ENCODE measurements at regions not wholly inside any gene's neighbourhood (a gene's known extent, or its start where the extent isn't known, plus 50 kb on each side); places are given as distances from the start of the nearest gene placed in this dataset.

GRCh38 chr10:78304091-78305045 lies 270.7 kb downstream of the RPS24 start:
- Histone ChIP-seq H3K4me1 (ENCODE audit: control insufficient read depth in 3 of 3, insufficient read depth in 3 of 3, low read length in 3 of 3) (peaks cover 21 to 26% (median 25%) of the 10 kb centered on the region in 3 donors), H3K9me3 (ENCODE audit: control insufficient read depth in 3 of 3, low read length in 3 of 3) (no peaks in the 10 kb centered on the region), H3K9ac (ENCODE audit: low read depth in 1 of 3, low read length in 3 of 3) (no peak overlapping the region), H3K36me3 (ENCODE audit: control insufficient read depth in 3 of 3, insufficient read depth in 3 of 3, low read length in 3 of 3) (no peaks in the 10 kb centered on the region), H3K27ac (ENCODE audit: low read depth, low read length) (no peak overlapping the region), H3K27me3 (ENCODE audit: control insufficient read depth in 3 of 3, insufficient read depth in 3 of 3, low read length in 3 of 3) (no peaks in the 10 kb centered on the region), H3K4me3 (ENCODE audit: low read length in 3 of 3) (no peak overlapping the region)

GRCh38 chr10:78305311-78305710 lies 271.6 kb downstream of the RPS24 start:
- Histone ChIP-seq H3K4me3 (ENCODE audit: low read length in 3 of 3) (no peak overlapping the region), H3K9ac (ENCODE audit: low read depth in 1 of 3, low read length in 3 of 3) (no peak overlapping the region), H3K36me3 (ENCODE audit: control insufficient read depth in 3 of 3, insufficient read depth in 3 of 3, low read length in 3 of 3) (no peaks in the 10 kb centered on the region), H3K4me1 (ENCODE audit: control insufficient read depth in 3 of 3, insufficient read depth in 3 of 3, low read length in 3 of 3) (peaks cover 21 to 26% (median 21%) of the 10 kb centered on the region in 3 donors), H3K9me3 (ENCODE audit: control insufficient read depth in 3 of 3, low read length in 3 of 3) (no peaks in the 10 kb centered on the region), H3K27ac (ENCODE audit: low read depth, low read length) (no peak overlapping the region), H3K27me3 (ENCODE audit: control insufficient read depth in 3 of 3, insufficient read depth in 3 of 3, low read length in 3 of 3) (no peaks in the 10 kb centered on the region)

DNA sequence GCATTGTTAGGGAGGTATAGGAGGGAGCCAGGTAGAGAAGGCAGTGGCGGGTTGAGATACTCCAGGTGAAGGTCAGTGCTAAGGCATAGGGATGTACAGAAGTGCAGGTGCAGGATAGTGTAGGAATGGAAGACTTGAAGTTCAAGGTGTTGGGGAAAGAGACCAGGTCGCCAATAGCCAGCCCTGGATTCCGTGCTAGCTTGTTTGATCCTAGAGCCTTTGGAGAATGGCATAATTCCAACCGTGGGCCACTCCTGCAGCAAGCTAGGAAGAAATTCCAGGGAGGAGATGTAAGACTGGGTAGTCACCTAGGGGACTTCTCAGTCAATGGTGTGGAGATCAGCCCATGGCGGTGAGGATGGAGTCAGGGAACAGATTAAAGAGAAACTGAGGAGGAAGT lies 272.7 kb downstream of the RPS24 start:
- Histone ChIP-seq H3K4me1 (ENCODE audit: control insufficient read depth in 3 of 3, insufficient read depth in 3 of 3, low read length in 3 of 3) (peaks cover 20 to 25% (median 20%) of the 10 kb centered on the region in 3 donors), H3K4me3 (ENCODE audit: low read length in 3 of 3) (no peak overlapping the region), H3K9me3 (ENCODE audit: control insufficient read depth in 3 of 3, low read length in 3 of 3) (no peaks in the 10 kb centered on the region), H3K27ac (ENCODE audit: low read depth, low read length) (no peak overlapping the region), H3K27me3 (ENCODE audit: control insufficient read depth in 3 of 3, insufficient read depth in 3 of 3, low read length in 3 of 3) (no peaks in the 10 kb centered on the region), H3K36me3 (ENCODE audit: control insufficient read depth in 3 of 3, insufficient read depth in 3 of 3, low read length in 3 of 3) (no peaks in the 10 kb centered on the region), H3K9ac (ENCODE audit: low read depth in 1 of 3, low read length in 3 of 3) (no peak overlapping the region)

GRCh38 chr10:78307576-78307975 lies 273.9 kb downstream of the RPS24 start:
- Histone ChIP-seq H3K9me3 (ENCODE audit: control insufficient read depth in 3 of 3, low read length in 3 of 3) (no peaks in the 10 kb centered on the region), H3K27me3 (ENCODE audit: control insufficient read depth in 3 of 3, insufficient read depth in 3 of 3, low read length in 3 of 3) (no peaks in the 10 kb centered on the region), H3K4me1 (ENCODE audit: control insufficient read depth in 3 of 3, insufficient read depth in 3 of 3, low read length in 3 of 3) (peaks cover 8 to 12% (median 8%) of the 10 kb centered on the region in 3 donors), H3K36me3 (ENCODE audit: control insufficient read depth in 3 of 3, insufficient read depth in 3 of 3, low read length in 3 of 3) (no peaks in the 10 kb centered on the region), H3K9ac (ENCODE audit: low read depth in 1 of 3, low read length in 3 of 3) (no peak overlapping the region), H3K27ac (ENCODE audit: low read depth, low read length) (no peak overlapping the region), H3K4me3 (ENCODE audit: low read length in 3 of 3) (no peak overlapping the region)

DNA sequence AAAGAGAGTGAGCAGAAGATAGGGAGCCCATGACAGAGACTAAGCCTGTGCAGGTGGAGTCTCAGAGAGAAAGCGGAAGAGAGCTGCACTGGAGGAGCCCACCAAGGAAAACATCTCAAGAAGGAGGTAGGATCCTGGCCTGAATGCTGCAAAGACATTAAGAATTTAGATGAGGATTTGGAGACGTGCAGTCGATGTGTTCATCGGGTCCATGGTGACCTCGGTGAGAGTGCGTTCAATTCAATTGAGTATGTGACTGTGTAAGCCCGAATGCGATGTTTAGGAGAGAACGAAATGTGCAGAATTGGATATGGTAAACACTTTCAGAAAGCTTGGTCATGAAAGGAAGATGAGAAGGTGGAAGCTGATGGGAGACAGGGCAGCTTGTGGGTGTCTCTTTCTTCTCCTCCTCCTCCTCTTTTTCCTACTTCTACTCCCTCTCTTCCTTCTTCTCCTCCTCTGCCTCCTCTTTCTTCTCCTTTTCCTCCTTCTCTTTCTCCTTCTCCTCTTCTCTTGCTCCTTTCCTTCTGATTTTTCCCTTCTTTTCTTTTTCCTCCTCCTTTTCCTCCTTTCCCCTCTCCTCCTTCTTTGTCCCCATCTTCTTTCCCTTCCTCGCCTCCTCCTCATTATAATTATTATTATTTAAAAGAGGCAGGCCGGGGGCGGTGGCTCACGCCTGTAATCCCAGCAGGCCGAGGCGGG lies 276.0 kb downstream of the RPS24 start:
- H3K27ac ChIP-seq (ENCODE audit: low read depth, low read length) = no peak overlapping the region
- H3K9me3 ChIP-seq (ENCODE audit: control insufficient read depth in 3 of 3, low read length in 3 of 3) = no peaks in the 10 kb centered on the region
- H3K4me3 ChIP-seq (ENCODE audit: low read length in 3 of 3) = no peak overlapping the region
- no peak overlapping the region for H3K9ac ChIP-seq (ENCODE audit: low read depth in 1 of 3, low read length in 3 of 3)
- H3K36me3 ChIP-seq (ENCODE audit: control insufficient read depth in 3 of 3, insufficient read depth in 3 of 3, low read length in 3 of 3) = no peaks in the 10 kb centered on the region
- H3K27me3 ChIP-seq (ENCODE audit: control insufficient read depth in 3 of 3, insufficient read depth in 3 of 3, low read length in 3 of 3) = no peaks in the 10 kb centered on the region
- no peaks in the 10 kb centered on the region for H3K4me1 ChIP-seq (ENCODE audit: control insufficient read depth in 3 of 3, insufficient read depth in 3 of 3, low read length in 3 of 3)

- no peaks in the 10 kb centered on the region for H3K4me1 ChIP-seq (ENCODE audit: control insufficient read depth in 3 of 3, insufficient read depth in 3 of 3, low read length in 3 of 3)
- no peaks in the 10 kb centered on the region for H3K27me3 ChIP-seq (ENCODE audit: control insufficient read depth in 3 of 3, insufficient read depth in 3 of 3, low read length in 3 of 3)
- no peak overlapping the region for H3K27ac ChIP-seq (ENCODE audit: low read depth, low read length)
- no peak overlapping the region for H3K4me3 ChIP-seq (ENCODE audit: low read length in 3 of 3)
- H3K36me3 ChIP-seq (ENCODE audit: control insufficient read depth in 3 of 3, insufficient read depth in 3 of 3, low read length in 3 of 3) = no peaks in the 10 kb centered on the region
- H3K9ac ChIP-seq (ENCODE audit: low read depth in 1 of 3, low read length in 3 of 3) = no peak overlapping the region
- no peaks in the 10 kb centered on the region for H3K9me3 ChIP-seq (ENCODE audit: control insufficient read depth in 3 of 3, low read length in 3 of 3)
Observed at GRCh38 chr10:78310481-78311080, 276.9 kb downstream of the RPS24 start.

GRCh38 chr10:78312197-78313047 lies 278.8 kb downstream of the RPS24 start:
- H3K9ac ChIP-seq (ENCODE audit: low read depth in 1 of 3, low read length in 3 of 3) = no peak overlapping the region
- peaks cover 11 to 17% (median 15%) of the 10 kb centered on the region in 3 donors for H3K4me1 ChIP-seq (ENCODE audit: control insufficient read depth in 3 of 3, insufficient read depth in 3 of 3, low read length in 3 of 3)
- H3K9me3 ChIP-seq (ENCODE audit: control insufficient read depth in 3 of 3, low read length in 3 of 3) = no peaks in the 10 kb centered on the region
- H3K4me3 ChIP-seq (ENCODE audit: low read length in 3 of 3) = no peak overlapping the region
- H3K27me3 ChIP-seq (ENCODE audit: control insufficient read depth in 3 of 3, insufficient read depth in 3 of 3, low read length in 3 of 3) = no peaks in the 10 kb centered on the region
- no peak overlapping the region for H3K27ac ChIP-seq (ENCODE audit: low read depth, low read length)
- no peaks in the 10 kb centered on the region for H3K36me3 ChIP-seq (ENCODE audit: control insufficient read depth in 3 of 3, insufficient read depth in 3 of 3, low read length in 3 of 3)

DNA sequence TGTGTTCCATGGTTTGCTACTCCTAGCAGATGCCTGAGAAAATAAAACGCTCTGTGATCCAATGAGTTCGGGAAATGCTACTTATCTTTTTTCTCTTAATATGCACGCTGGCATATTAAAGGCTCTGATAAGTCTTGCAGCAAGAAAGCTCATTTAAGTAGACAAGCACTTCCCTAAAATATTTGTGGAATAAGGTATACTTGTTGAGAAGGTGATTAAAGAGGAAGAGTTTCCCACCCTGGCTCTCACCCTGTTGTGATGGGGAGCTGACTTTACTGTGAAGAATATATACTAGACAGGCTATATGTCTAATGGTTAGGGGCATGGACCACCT lies 279.4 kb downstream of the RPS24 start:
- no peaks in the 10 kb centered on the region for H3K9me3 ChIP-seq (ENCODE audit: control insufficient read depth in 3 of 3, low read length in 3 of 3)
- H3K9ac ChIP-seq (ENCODE audit: low read depth in 1 of 3, low read length in 3 of 3) = no peak overlapping the region
- no peaks in the 10 kb centered on the region for H3K36me3 ChIP-seq (ENCODE audit: control insufficient read depth in 3 of 3, insufficient read depth in 3 of 3, low read length in 3 of 3)
- peaks cover 17 to 22% (median 19%) of the 10 kb centered on the region in 3 donors for H3K4me1 ChIP-seq (ENCODE audit: control insufficient read depth in 3 of 3, insufficient read depth in 3 of 3, low read length in 3 of 3)
- no peak overlapping the region for H3K4me3 ChIP-seq (ENCODE audit: low read length in 3 of 3)
- no peaks in the 10 kb centered on the region for H3K27me3 ChIP-seq (ENCODE audit: control insufficient read depth in 3 of 3, insufficient read depth in 3 of 3, low read length in 3 of 3)
- H3K27ac ChIP-seq (ENCODE audit: low read depth, low read length) = no peak overlapping the region

GRCh38 chr10:78313636-78314035 lies 280.0 kb downstream of the RPS24 start:
- peaks cover 19 to 28% (median 21%) of the 10 kb centered on the region in 3 donors for H3K4me1 ChIP-seq (ENCODE audit: control insufficient read depth in 3 of 3, insufficient read depth in 3 of 3, low read length in 3 of 3)
- no peaks in the 10 kb centered on the region for H3K36me3 ChIP-seq (ENCODE audit: control insufficient read depth in 3 of 3, insufficient read depth in 3 of 3, low read length in 3 of 3)
- no peak overlapping the region for H3K4me3 ChIP-seq (ENCODE audit: low read length in 3 of 3)
- H3K27me3 ChIP-seq (ENCODE audit: control insufficient read depth in 3 of 3, insufficient read depth in 3 of 3, low read length in 3 of 3) = no peaks in the 10 kb centered on the region
- no peaks in the 10 kb centered on the region for H3K9me3 ChIP-seq (ENCODE audit: control insufficient read depth in 3 of 3, low read length in 3 of 3)
- H3K9ac ChIP-seq (ENCODE audit: low read depth in 1 of 3, low read length in 3 of 3) = no peak overlapping the region
- H3K27ac ChIP-seq (ENCODE audit: low read depth, low read length) = no peak overlapping the region
